Brain microvascular endothelial cell (primary cell): ENCODE measurements at regions not wholly inside any gene's neighbourhood (a gene's known extent, or its start where the extent isn't known, plus 50 kb on each side); places are given as distances from the start of the nearest gene placed in this dataset.
"Not testable (repeated sequence)": the region's sequence is repeated elsewhere in the genome, so short reads cannot be mapped to it uniquely, and the experiment has no call there.

ENCODE experiments used
- DNase-seq: peaks from one replicate; pipeline ENCODE4 v3.0.0-alpha.2; 2020
- H3K27ac ChIP-seq: fragments of 250-450 bp; sonication (Bioruptor Pico); 2 replicates; pipeline ENCODE4 v1.5.1; 2020; ENCODE audit warnings: mild to moderate bottlenecking, moderate library complexity
- H3K27me3 ChIP-seq: fragments of 250-450 bp; sonication (Bioruptor Pico); replicated peaks from 2 replicates; pipeline ENCODE4 v1.5.1; 2020; ENCODE audit warnings: mild to moderate bottlenecking
- H3K36me3 ChIP-seq: fragments of 250-450 bp; sonication (Bioruptor Pico); replicated peaks from 2 replicates; pipeline ENCODE4 v1.5.1; 2020; ENCODE audit warnings: mild to moderate bottlenecking
- H3K4me3 ChIP-seq: 2 replicates; pipeline ENCODE4 v1.5.1; 2011; ENCODE audit warnings: low read depth, mild to moderate bottlenecking, control low read depth, low read length, moderate library complexity
- CTCF ChIP-seq: IDR thresholded peaks from 2 replicates; pipeline ENCODE4 v1.5.1; 2011; ENCODE audit warnings: low read depth, mild to moderate bottlenecking, moderate library complexity, low read length, control low read depth, inconsistent platforms; ENCODE audit errors: missing control alignments
- in situ Hi-C: cut with HindIII; loops from 2 replicates; pipeline ENCODE4 v1.10.0; 2017; ENCODE audit warnings: low sequenced_read_pairs, low pct_ligation_motif_present

- TF ChIP-seq CTCF: no peak
- H3K4me3 ChIP-seq: no peak overlapping the region
- DNase-seq: no peak
- no peak overlapping the region for H3K27ac ChIP-seq
- H3K27me3 ChIP-seq: peaks cover 11% of the 10 kb centered on the region
- H3K36me3 ChIP-seq: no peaks in the 10 kb centered on the region
- in situ Hi-C loops: no loop called here
Observed at GRCh38 chr10:100645613-100646392, 99.6 kb upstream of the PAX2 start.

- no peak overlapping the region for H3K27ac ChIP-seq
- no peak overlapping the region for H3K4me3 ChIP-seq
- DNase-seq: no peak
- H3K36me3 ChIP-seq: no peaks in the 10 kb centered on the region
- H3K27me3 ChIP-seq: peaks cover 13% of the 10 kb centered on the region
- TF ChIP-seq CTCF: no peak
- in situ Hi-C loops: no loop called here
Observed at GRCh38 chr10:100647928-100648327, 97.5 kb upstream of the PAX2 start.

GRCh38 chr10:100650693-100651092 lies 94.7 kb upstream of the PAX2 start:
- H3K27me3 ChIP-seq: peaks cover 37% of the 10 kb centered on the region

GRCh38 chr10:100651099-100651498 lies 94.3 kb upstream of the PAX2 start:
- H3K4me3 ChIP-seq, in situ Hi-C loops, H3K36me3 ChIP-seq, DNase-seq, H3K27ac ChIP-seq: not testable (repeated sequence)
- peaks cover 41% of the 10 kb centered on the region for H3K27me3 ChIP-seq

More at GRCh38 chr10:100650693-100651092, 94.7 kb upstream of the PAX2 start:
- in situ Hi-C loops: no loop called here
- no peaks in the 10 kb centered on the region for H3K36me3 ChIP-seq
- H3K27ac ChIP-seq: no peak overlapping the region
- TF ChIP-seq CTCF: no peak
- H3K4me3 ChIP-seq: no peak overlapping the region
- DNase-seq: no peak

GRCh38 chr10:100651916-100652315 lies 93.5 kb upstream of the PAX2 start:
- Histone ChIP-seq H3K36me3 (no peaks in the 10 kb centered on the region), H3K27ac (no peak overlapping the region), H3K4me3 (no peak overlapping the region), H3K27me3 (peaks cover 42% of the 10 kb centered on the region)
- in situ Hi-C loops: no loop called here
- TF ChIP-seq CTCF: no peak
- no peak for DNase-seq

- Histone ChIP-seq H3K27me3 (peaks cover 49% of the 10 kb centered on the region), H3K4me3 (no peak overlapping the region), H3K36me3 (no peaks in the 10 kb centered on the region), H3K27ac (no peak overlapping the region)
- TF ChIP-seq CTCF: no peak
- in situ Hi-C loops: no loop called here
- no peak for DNase-seq
Observed at GRCh38 chr10:100652406-100653135, 92.8 kb upstream of the PAX2 start.
